Psoas muscle (tissue), 7 donors: ENCODE measurements at regions not wholly inside any gene's neighbourhood (a gene's known extent, or its start where the extent isn't known, plus 50 kb on each side); places are given as distances from the start of the nearest gene placed in this dataset.

Experiments
- ATAC-seq, 4 donors: fragments of 200-7000 bp; cut with Tn5 transposase; one replicate each; pipeline ENCODE4 v1.9.1; 2020; ENCODE audit warnings: moderate library complexity in 3 of 4, mild to moderate bottlenecking in 2 of 4
- DNase-seq, 2 donors: peaks; one replicate each; pipeline ENCODE4 v3.0.0-alpha.2; 2020
- H3K27ac ChIP-seq: fragments of 200-600 bp; one replicate; pipeline ENCODE4 v1.8.0; 2022
- H3K27me3 ChIP-seq, 3 donors: fragments of 200-600 bp in 1 of 3; one replicate each; pipeline versions ENCODE4 v1.6.1 to v1.8.0; 2013 to 2022; ENCODE audit warnings: low read length in 2 of 3, mild to moderate bottlenecking in 2 of 3, moderate library complexity in 1 of 3; ENCODE audit not compliant: insufficient read depth in 3 of 3
- H3K36me3 ChIP-seq, 2 donors: fragments of 200-600 bp in 1 of 2; one replicate each; pipeline versions ENCODE4 v1.6.1 to v1.8.0; 2013 to 2022; ENCODE audit warnings: low read depth in 1 of 2, mild to moderate bottlenecking in 1 of 2, moderate library complexity in 1 of 2; ENCODE audit not compliant: insufficient read depth in 1 of 2
- H3K4me1 ChIP-seq: fragments of 200-600 bp; one replicate; pipeline ENCODE4 v1.8.0; 2022
- H3K4me3 ChIP-seq: fragments of 200-600 bp; one replicate; pipeline ENCODE4 v1.8.0; 2022; ENCODE audit warnings: mild to moderate bottlenecking
- H3K9me3 ChIP-seq: fragments of 200-600 bp; one replicate; pipeline ENCODE4 v1.8.0; 2022
- CTCF ChIP-seq: fragments of 200-600 bp; IDR thresholded peaks from one replicate; pipeline ENCODE4 v1.8.0; 2022; ENCODE audit warnings: antibody characterized with exemption
- WGBS, 3 donors: extraction: QIAGEN DNeasy Blood & Tissue Kit; methylation state at CpG; one replicate each; pipeline versions ENCODE4 v1.1.6 to v1.1.7; 2013; 5-methylcytosine and 5-hydroxymethylcytosine counted together
- intact Hi-C, 2 donors: fragments of 100-400 bp; cut with DNase I; formaldehyde crosslinking; loops; one replicate each; pipeline versions ENCODE4 v1.11.0 to v1.14.2; 2022
- donor health status: healthy with polysubstance abuse.
- donor health status: DM: no; HTN: no; CAD: no; lungs with moderate emphysema.
- donor health status: Bipolar disorder and iron deficiency.
- donor health status: healthy.
- donor health status: DM: yes; HTN: yes; CAD: no.
- donor health status: DM: no; HTN: no; CAD: no.
- donor health status: DM: yes; HTN: yes; CAD: no.

DNA sequence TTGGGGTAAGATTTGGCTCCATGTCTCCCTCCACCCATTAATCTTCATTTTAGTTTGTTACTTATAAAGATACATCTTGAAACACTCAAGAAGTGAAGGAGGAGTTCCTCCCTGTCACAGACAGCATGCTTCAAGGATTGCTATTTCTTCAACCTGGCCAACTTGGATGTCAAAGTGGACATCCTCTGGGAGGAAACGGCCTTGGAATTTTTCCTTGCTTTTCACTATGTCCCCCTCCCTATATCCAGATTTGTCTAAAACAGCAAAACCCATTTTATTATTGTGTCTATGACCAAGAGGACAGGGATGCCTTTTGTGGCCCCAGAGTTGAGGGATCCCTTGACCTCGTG is 242.9 kb downstream of the LPIN1 start:
- H3K4me1 ChIP-seq = no peaks in the 10 kb centered on the region
- TF ChIP-seq CTCF = no peak
- no peaks in the 10 kb centered on the region for H3K36me3 ChIP-seq
- H3K27ac ChIP-seq = no peak overlapping the region
- intact Hi-C loops = no loop called here
- H3K4me3 ChIP-seq = no peak overlapping the region
- DNase-seq (no peak), ATAC-seq (no peak)
- H3K27me3 ChIP-seq = peaks cover 0 to 7% (median 0%) of the 10 kb centered on the region in 3 donors
- 70 to 82% (median 75%) methylated on average over 2 of the region's 2 CpGs for WGBS, 3 donors
- no peaks in the 10 kb centered on the region for H3K9me3 ChIP-seq

DNA sequence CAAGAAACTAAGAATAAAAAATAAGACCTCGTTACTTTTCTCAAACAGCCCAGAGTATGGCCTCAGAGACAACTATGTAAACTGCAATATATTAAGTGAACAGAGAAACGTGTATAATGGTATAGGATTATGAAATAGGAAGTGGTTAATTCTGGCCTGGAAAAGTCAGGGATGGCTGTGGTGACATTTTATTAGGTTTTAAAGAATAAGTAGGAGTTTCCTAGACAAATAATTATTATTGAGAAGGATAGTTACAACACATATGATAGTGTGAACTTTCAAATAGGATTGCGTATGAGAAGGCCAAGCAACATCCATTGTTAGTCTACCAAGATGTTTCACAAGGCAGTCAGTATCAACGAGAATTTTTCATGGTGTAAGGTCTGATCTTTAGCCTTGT is 244.1 kb downstream of the LPIN1 start:
- Histone ChIP-seq H3K4me3 (no peak overlapping the region), H3K4me1 (no peaks in the 10 kb centered on the region), H3K27me3 (peaks cover 0 to 7% (median 0%) of the 10 kb centered on the region in 3 donors), H3K27ac (no peak overlapping the region), H3K36me3 (no peaks in the 10 kb centered on the region), H3K9me3 (no peaks in the 10 kb centered on the region)
- 93 to 95% (median 93%) methylated on average over 4 of the region's 4 CpGs for WGBS, 3 donors
- no peak for ATAC-seq
- DNase-seq = no peak
- intact Hi-C loops = no loop called here
- TF ChIP-seq CTCF = no peak

- ATAC-seq = no peak
- Histone ChIP-seq H3K9me3 (no peaks in the 10 kb centered on the region), H3K4me1 (no peaks in the 10 kb centered on the region), H3K27me3 (no peaks in the 10 kb centered on the region), H3K36me3 (no peaks in the 10 kb centered on the region), H3K27ac (no peak overlapping the region), H3K4me3 (no peak overlapping the region)
- 89 to 95% (median 95%) methylated on average over 1 of the region's 1 CpG for WGBS, 3 donors
- intact Hi-C loops = no loop called here
- DNase-seq = no peak
- no peak for TF ChIP-seq CTCF
Measured at GRCh38 chr2:11993749-11994148, 247.3 kb downstream of the LPIN1 start.

- no peaks in the 10 kb centered on the region for H3K4me1 ChIP-seq
- TF ChIP-seq CTCF = no peak
- intact Hi-C loops = no loop called here
- H3K4me3 ChIP-seq = no peak overlapping the region
- ATAC-seq (no peak), DNase-seq (no peak)
- no peaks in the 10 kb centered on the region for H3K36me3 ChIP-seq
- H3K27ac ChIP-seq = no peak overlapping the region
- no peaks in the 10 kb centered on the region for H3K27me3 ChIP-seq
- H3K9me3 ChIP-seq = no peaks in the 10 kb centered on the region
Measured at GRCh38 chr2:11995456-11995855, 249.0 kb downstream of the LPIN1 start.

DNA sequence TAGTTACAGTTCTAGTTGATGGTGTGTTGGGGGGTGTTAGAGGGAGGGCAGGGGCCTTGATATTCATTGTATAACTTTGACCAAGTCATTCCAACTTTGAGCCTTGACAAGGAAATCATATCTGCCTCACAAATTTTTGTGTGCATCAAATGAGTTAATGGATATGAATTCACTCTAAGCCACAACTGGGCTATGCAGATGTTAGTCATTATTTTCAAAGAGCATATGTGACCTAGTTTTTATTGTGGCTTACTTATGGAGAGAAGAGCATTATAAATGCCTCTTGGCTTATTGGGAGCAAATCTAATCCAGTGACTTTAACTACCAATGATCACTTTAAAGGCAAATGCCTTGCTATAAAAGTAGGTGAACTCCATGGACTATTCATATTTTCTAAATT is 250.2 kb downstream of the LPIN1 start:
- H3K4me1 ChIP-seq = no peaks in the 10 kb centered on the region
- H3K4me3 ChIP-seq = no peak overlapping the region
- intact Hi-C loops = no loop called here
- DNase-seq = no peak
- no peak for TF ChIP-seq CTCF
- no peaks in the 10 kb centered on the region for H3K9me3 ChIP-seq
- H3K36me3 ChIP-seq = no peaks in the 10 kb centered on the region
- ATAC-seq = no peak
- peaks cover 0 to 6% (median 0%) of the 10 kb centered on the region in 3 donors for H3K27me3 ChIP-seq
- no peak overlapping the region for H3K27ac ChIP-seq
